K562 (cell line): ENCODE measurements at regions not wholly inside any gene's neighbourhood (a gene's known extent, or its start where the extent isn't known, plus 50 kb on each side); places are given as distances from the start of the nearest gene placed in this dataset.

Source experiments
- ATAC-seq: fragments of 200-7000 bp; cut with Tn5 transposase; 3 replicates; pipeline ENCODE4 v1.9.1; 2020; ENCODE audit warnings: moderate library complexity
- BruUV-seq: library from RNA; stranded (reverse); fragments of 400-500 nt; replicated peaks from 2 replicates; lab custom pipeline; 2021; lab: Mats Ljungman, UMichigan
- CTCF ChIA-PET: fragments of 300-600 bp; formaldehyde crosslinking; extraction: SDS; loops from one replicate; lab custom pipeline; 2021; ENCODE audit warnings: low intra/inter-chr PET ratio; lab: Yijun Ruan, JAX
- POLR2A ChIA-PET: fragments of 300-600, 350-650 bp; sonication (Branson Sonifier 250); formaldehyde crosslinking; extraction: SDS; loops from one replicate; lab custom pipeline; 2021; ENCODE audit warnings: antibody characterized with exemption, inconsistent platforms; lab: Yijun Ruan, JAX
- DNase-seq, 4 experiments: peaks; one replicate each; pipeline versions ENCODE4 v3.0.0 to v3.0.0-alpha.2; 2011 to 2018; ENCODE audit warnings: low spot score in 3 of 4, mixed read lengths in 3 of 4; ENCODE audit errors: extremely low read depth in 1 of 4
- FAIRE-seq: peaks from 2 replicates; lab custom pipeline; 2011; peaks lifted over from hg19 to GRCh38; lab: Jason Lieb, UNC
- H2AFZ ChIP-seq: 2 replicates; pipeline ENCODE4 v1.6.0; 2011; ENCODE audit warnings: low read depth, low read length, control low read depth, inconsistent platforms
- H3K27ac ChIP-seq: fragments of 200-600 bp; 3 replicates; pipeline ENCODE4 v1.8.0; 2011; ENCODE audit warnings: low read depth, mild to moderate bottlenecking, control low read depth, inconsistent platforms, low read length, moderate library complexity, mixed read lengths; ENCODE audit errors: extremely low read depth
- H3K27me3 ChIP-seq, 2 experiments: fragments of 300-600 bp in 1 of 2; 2 replicates in 1 of 2; 3 replicates in 1 of 2; pipeline versions ENCODE4 v1.6.0 to v1.8.0; 2011; ENCODE audit warnings: inconsistent platforms in 2 of 2, low read length in 2 of 2, mild to moderate bottlenecking in 1 of 2, mixed read lengths in 1 of 2, moderate library complexity in 1 of 2; ENCODE audit not compliant: control insufficient read depth in 2 of 2, insufficient read depth in 2 of 2
- H3K36me3 ChIP-seq: fragments of 300-600 bp; 3 replicates; pipeline ENCODE4 v1.8.0; 2011; ENCODE audit warnings: mild to moderate bottlenecking, low read length, inconsistent platforms; ENCODE audit not compliant: control insufficient read depth, insufficient read depth
- H3K4me1 ChIP-seq, 2 experiments: fragments of 200-600 bp in 1 of 2; replicated peaks in 1 of 2; 2 replicates in 1 of 2; 3 replicates in 1 of 2; pipeline versions ENCODE4 v1.5.1 to v1.8.0; 2011; ENCODE audit warnings: inconsistent platforms in 2 of 2, low read length in 2 of 2, mild to moderate bottlenecking in 1 of 2, mixed read lengths in 1 of 2, moderate library complexity in 1 of 2; ENCODE audit not compliant: control insufficient read depth in 2 of 2, insufficient read depth in 2 of 2
- H3K4me2 ChIP-seq: 2 replicates; pipeline ENCODE4 v1.6.1; 2011; ENCODE audit warnings: low read length, control low read depth, inconsistent platforms, mixed read lengths; ENCODE audit not compliant: insufficient read depth
- H3K4me3 ChIP-seq: fragments of 200-600 bp; sonication (generic), shearing (Covaris generic); 2 replicates; pipeline ENCODE4 v1.5.1; 2016; ENCODE audit warnings: control low read depth, inconsistent platforms
- H3K79me2 ChIP-seq: fragments of 200-600 bp; 3 replicates; pipeline ENCODE4 v1.8.0; 2011; ENCODE audit warnings: low read length, inconsistent platforms; ENCODE audit not compliant: control insufficient read depth, insufficient read depth
- H3K9ac ChIP-seq, 2 experiments: 2 replicates each; pipeline versions ENCODE4 v1.6.0 to v1.6.1; 2011; ENCODE audit warnings: low read depth in 2 of 2, low read length in 2 of 2, control low read depth in 1 of 2, inconsistent platforms in 1 of 2, mild to moderate bottlenecking in 1 of 2, mixed read lengths in 1 of 2; ENCODE audit not compliant: insufficient read depth in 1 of 2
- H3K9me1 ChIP-seq: one replicate; pipeline ENCODE4 v1.6.0; 2011; ENCODE audit warnings: inconsistent platforms, mild to moderate bottlenecking, low read length, moderate library complexity; ENCODE audit not compliant: control insufficient read depth, insufficient read depth
- H3K9me3 ChIP-seq: replicated peaks from 2 replicates; pipeline ENCODE4 v1.5.1; 2011; ENCODE audit warnings: low read depth, low read length, inconsistent platforms; ENCODE audit not compliant: control insufficient read depth, insufficient read depth
- H4K20me1 ChIP-seq: replicated peaks from 2 replicates; pipeline ENCODE4 v1.6.1; 2011; ENCODE audit warnings: low read length, inconsistent platforms, mixed read lengths; ENCODE audit not compliant: control insufficient read depth, insufficient read depth
- MTF1 ChIP-seq: fragments of 250-450 bp; sonication (Bioruptor Pico); IDR thresholded peaks from 2 replicates; pipeline ENCODE4 v1.9.0; 2021; ENCODE audit warnings: moderate library complexity, mild to moderate bottlenecking, inconsistent platforms, borderline replicate concordance
- SIN3A ChIP-seq, 2 experiments: fragments of 150-350 bp in 1 of 2; IDR thresholded peaks; 2 replicates each; pipeline ENCODE4 v1.6.1; 2011 to 2016; ENCODE audit warnings: borderline replicate concordance in 2 of 2, low read depth in 2 of 2, low read length in 2 of 2, mild to moderate bottlenecking in 2 of 2, moderate library complexity in 2 of 2; ENCODE audit not compliant: control insufficient read depth in 1 of 2
- SRSF1 ChIP-seq: fragments of 200-400 bp; formaldehyde crosslinking; IDR thresholded peaks from 2 replicates; pipeline ENCODE4 v1.6.1; 2017; ENCODE audit warnings: mild to moderate bottlenecking, low read depth, low read length, moderate library complexity
- ZFP1 ChIP-seq: fragments of 450-650 bp; formaldehyde crosslinking; IDR thresholded peaks from 2 replicates; pipeline ENCODE4 v1.4.0; 2020; ENCODE audit warnings: mild to moderate bottlenecking, mixed read lengths
- WGBS: fragments of 100-300 bp; shearing (Covaris generic); methylation state at CpG from one replicate; pipeline ENCODE4 v1.1.6; 2016; ENCODE audit warnings: low coverage, mixed read lengths; ENCODE audit not compliant: insufficient coverage; ENCODE audit errors: missing lambda C conversion rate; 5-methylcytosine and 5-hydroxymethylcytosine counted together
- in situ Hi-C: fragments of 300-500 bp; cut with MboI; formaldehyde crosslinking; loops from 4 replicates; pipeline ENCODE4 v1.15.0; 2018; ENCODE audit warnings: inconsistent platforms, mixed read lengths
- intact Hi-C: fragments of 100-400 bp; cut with micrococcal nuclease; formaldehyde crosslinking; loops from 2 replicates; pipeline ENCODE4 v1.14.2; 2022
- TF ChIP-seq, protein P1 (sequence below), 2 experiments: fragments of 450-650 bp; IDR thresholded peaks; 2 replicates each; pipeline ENCODE4 v1.6.1; 2018; ENCODE audit warnings: mild to moderate bottlenecking in 2 of 2, low read depth in 1 of 2; ENCODE audit not compliant: partially characterized antibody in 2 of 2

DNA sequence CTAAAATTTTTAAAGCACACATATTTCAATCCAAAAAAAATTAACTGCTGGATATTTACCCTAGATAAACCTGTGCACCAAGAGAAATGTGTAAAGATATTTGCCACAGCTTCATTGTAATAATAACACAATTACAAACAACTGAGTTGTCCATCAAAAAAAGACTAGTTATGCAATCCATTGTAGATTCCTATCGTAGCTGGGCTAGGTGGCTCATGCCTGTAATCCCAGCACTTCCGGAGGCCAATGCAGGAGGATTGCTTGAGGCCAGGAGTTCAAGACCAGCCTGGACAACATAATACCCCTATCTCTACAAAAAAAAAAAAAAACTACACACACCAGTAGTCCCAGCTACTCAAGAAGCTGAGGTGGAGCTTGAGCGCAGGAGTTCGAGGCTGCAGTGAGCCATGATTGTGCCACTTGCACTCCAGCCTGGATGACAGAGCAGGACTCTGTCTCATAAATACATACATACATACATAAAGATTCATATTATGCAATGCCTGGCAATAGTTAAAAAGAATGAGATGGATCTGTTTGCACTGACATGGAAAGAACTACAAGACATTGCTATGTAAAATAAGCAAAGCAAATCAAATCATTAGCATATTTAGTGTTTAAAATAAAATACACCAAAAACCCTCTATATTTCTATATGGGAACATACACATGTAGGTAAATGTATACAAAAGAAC, 56.5 kb upstream of the CCDC28A start:
- Histone ChIP-seq H3K9me1 (no peaks in the 10 kb centered on the region), H3K27ac (no peak overlapping the region), H3K4me1 (no peaks in the 10 kb centered on the region), H3K4me2 (no peak overlapping the region), H3K9ac (no peak overlapping the region), H3K4me3 (no peak overlapping the region), H3K27me3 (peaks cover 0 to 6% of the 10 kb centered on the region in 2 experiments; a peak in 1 of 5 replicates), H3K9me3 (no peaks in the 10 kb centered on the region), H3K36me3 (no peaks in the 10 kb centered on the region), H4K20me1 (no peaks in the 10 kb centered on the region), H2AFZ (no peak overlapping the region), H3K79me2 (no peaks in the 10 kb centered on the region)
- in situ Hi-C loops (no loop called here), intact Hi-C loops (no loop called here)
- POLR2A ChIA-PET = interaction anchor here (0.6 kb wide), 1 partner anchor 24 kb away, joined by 3 read pairs; no protein-coding TSS in a partner anchor
- BruUV-seq = no TSS peak
- TF ChIP-seq SIN3A (IDR thresholded peaks at IDR 0.05; ENCODE audit: borderline replicate concordance in 2 of 2, control insufficient read depth in 1 of 2, low read depth in 2 of 2, low read length in 2 of 2) (no peak), MTF1 (CRISPR knock-in tag) (no peak), ZFP1 (CRISPR knock-in tag) (no peak), SRSF1 (no peak)
- TF ChIP-seq, protein P1, sequence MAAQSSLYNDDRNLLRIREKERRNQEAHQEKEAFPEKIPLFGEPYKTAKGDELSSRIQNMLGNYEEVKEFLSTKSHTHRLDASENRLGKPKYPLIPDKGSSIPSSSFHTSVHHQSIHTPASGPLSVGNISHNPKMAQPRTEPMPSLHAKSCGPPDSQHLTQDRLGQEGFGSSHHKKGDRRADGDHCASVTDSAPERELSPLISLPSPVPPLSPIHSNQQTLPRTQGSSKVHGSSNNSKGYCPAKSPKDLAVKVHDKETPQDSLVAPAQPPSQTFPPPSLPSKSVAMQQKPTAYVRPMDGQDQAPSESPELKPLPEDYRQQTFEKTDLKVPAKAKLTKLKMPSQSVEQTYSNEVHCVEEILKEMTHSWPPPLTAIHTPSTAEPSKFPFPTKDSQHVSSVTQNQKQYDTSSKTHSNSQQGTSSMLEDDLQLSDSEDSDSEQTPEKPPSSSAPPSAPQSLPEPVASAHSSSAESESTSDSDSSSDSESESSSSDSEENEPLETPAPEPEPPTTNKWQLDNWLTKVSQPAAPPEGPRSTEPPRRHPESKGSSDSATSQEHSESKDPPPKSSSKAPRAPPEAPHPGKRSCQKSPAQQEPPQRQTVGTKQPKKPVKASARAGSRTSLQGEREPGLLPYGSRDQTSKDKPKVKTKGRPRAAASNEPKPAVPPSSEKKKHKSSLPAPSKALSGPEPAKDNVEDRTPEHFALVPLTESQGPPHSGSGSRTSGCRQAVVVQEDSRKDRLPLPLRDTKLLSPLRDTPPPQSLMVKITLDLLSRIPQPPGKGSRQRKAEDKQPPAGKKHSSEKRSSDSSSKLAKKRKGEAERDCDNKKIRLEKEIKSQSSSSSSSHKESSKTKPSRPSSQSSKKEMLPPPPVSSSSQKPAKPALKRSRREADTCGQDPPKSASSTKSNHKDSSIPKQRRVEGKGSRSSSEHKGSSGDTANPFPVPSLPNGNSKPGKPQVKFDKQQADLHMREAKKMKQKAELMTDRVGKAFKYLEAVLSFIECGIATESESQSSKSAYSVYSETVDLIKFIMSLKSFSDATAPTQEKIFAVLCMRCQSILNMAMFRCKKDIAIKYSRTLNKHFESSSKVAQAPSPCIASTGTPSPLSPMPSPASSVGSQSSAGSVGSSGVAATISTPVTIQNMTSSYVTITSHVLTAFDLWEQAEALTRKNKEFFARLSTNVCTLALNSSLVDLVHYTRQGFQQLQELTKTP (IDR thresholded peaks at IDR 0.05; ENCODE audit: low read depth in 1 of 2, partially characterized antibody in 2 of 2) = no peak
- no peak for ATAC-seq
- WGBS = 0% methylated on average over 4 of the region's 4 CpGs
- FAIRE-seq = no peak
- no peak for DNase-seq
- CTCF ChIA-PET = no interaction called here
